ENCODE measurements at regions not wholly inside any gene's neighbourhood (a gene's known extent, or its start where the extent isn't known, plus 50 kb on each side); places are given as distances from the start of the nearest gene placed in this dataset.

GRCh38 chr4:27366104-27366823 is 505.6 kb downstream of the STIM2 start:
- no peak overlapping the region for H3K4me3 ChIP-seq (ENCODE audit: low read depth in 1 of 2, low read length in 2 of 2)
- H3K36me3 ChIP-seq (ENCODE audit: control insufficient read depth in 1 of 2, insufficient read depth in 2 of 2, low read length in 2 of 2) = no peaks in the 10 kb centered on the region
- H3K27me3 ChIP-seq (ENCODE audit: low read depth, low read length) = no peaks in the 10 kb centered on the region
- H3K4me1 ChIP-seq (ENCODE audit: control insufficient read depth in 1 of 2, insufficient read depth in 2 of 2, low read length in 2 of 2) = no peaks in the 10 kb centered on the region
- no peaks in the 10 kb centered on the region for H3K9me3 ChIP-seq (ENCODE audit: control insufficient read depth in 1 of 2, low read length in 2 of 2)
- no peak overlapping the region for H3K27ac ChIP-seq (ENCODE audit: low read length)

- Histone ChIP-seq H3K36me3 (ENCODE audit: control insufficient read depth in 1 of 2, insufficient read depth in 2 of 2, low read length in 2 of 2) (no peaks in the 10 kb centered on the region), H3K9me3 (ENCODE audit: control insufficient read depth in 1 of 2, low read length in 2 of 2) (no peaks in the 10 kb centered on the region), H3K27me3 (ENCODE audit: low read depth, low read length) (no peaks in the 10 kb centered on the region), H3K4me1 (ENCODE audit: control insufficient read depth in 1 of 2, insufficient read depth in 2 of 2, low read length in 2 of 2) (no peaks in the 10 kb centered on the region), H3K4me3 (ENCODE audit: low read depth in 1 of 2, low read length in 2 of 2) (no peak overlapping the region), H3K27ac (ENCODE audit: low read length) (no peak overlapping the region)
Measured at GRCh38 chr4:27368781-27369180, 508.1 kb downstream of the STIM2 start.

- no peaks in the 10 kb centered on the region for H3K9me3 ChIP-seq (ENCODE audit: control insufficient read depth in 1 of 2, low read length in 2 of 2)
- H3K4me3 ChIP-seq (ENCODE audit: low read depth in 1 of 2, low read length in 2 of 2) = no peak overlapping the region
- no peaks in the 10 kb centered on the region for H3K4me1 ChIP-seq (ENCODE audit: control insufficient read depth in 1 of 2, insufficient read depth in 2 of 2, low read length in 2 of 2)
- no peaks in the 10 kb centered on the region for H3K36me3 ChIP-seq (ENCODE audit: control insufficient read depth in 1 of 2, insufficient read depth in 2 of 2, low read length in 2 of 2)
- H3K27me3 ChIP-seq (ENCODE audit: low read depth, low read length) = no peaks in the 10 kb centered on the region
- H3K27ac ChIP-seq (ENCODE audit: low read length) = no peak overlapping the region
Measured at GRCh38 chr4:27381815-27382214, 521.2 kb downstream of the STIM2 start.

GRCh38 chr4:27387711-27388110 is 527.1 kb downstream of the STIM2 start:
- Histone ChIP-seq H3K27ac (ENCODE audit: low read length) (no peak overlapping the region), H3K36me3 (ENCODE audit: control insufficient read depth in 1 of 2, insufficient read depth in 2 of 2, low read length in 2 of 2) (no peaks in the 10 kb centered on the region), H3K9me3 (ENCODE audit: control insufficient read depth in 1 of 2, low read length in 2 of 2) (no peaks in the 10 kb centered on the region), H3K27me3 (ENCODE audit: low read depth, low read length) (no peaks in the 10 kb centered on the region), H3K4me1 (ENCODE audit: control insufficient read depth in 1 of 2, insufficient read depth in 2 of 2, low read length in 2 of 2) (no peaks in the 10 kb centered on the region), H3K4me3 (ENCODE audit: low read depth in 1 of 2, low read length in 2 of 2) (no peak overlapping the region)

GRCh38 chr4:27397886-27398285 is 537.2 kb downstream of the STIM2 start:
- Histone ChIP-seq H3K4me1 (ENCODE audit: control insufficient read depth in 1 of 2, insufficient read depth in 2 of 2, low read length in 2 of 2) (no peaks in the 10 kb centered on the region), H3K27ac (ENCODE audit: low read length) (no peak overlapping the region), H3K4me3 (ENCODE audit: low read depth in 1 of 2, low read length in 2 of 2) (no peak overlapping the region), H3K36me3 (ENCODE audit: control insufficient read depth in 1 of 2, insufficient read depth in 2 of 2, low read length in 2 of 2) (no peaks in the 10 kb centered on the region), H3K27me3 (ENCODE audit: low read depth, low read length) (no peaks in the 10 kb centered on the region), H3K9me3 (ENCODE audit: control insufficient read depth in 1 of 2, low read length in 2 of 2) (peaks cover 0 to 2% of the 10 kb centered on the region in 2 donors)

GRCh38 chr4:27398631-27399310 is 538.1 kb downstream of the STIM2 start:
- Histone ChIP-seq H3K9me3 (ENCODE audit: control insufficient read depth in 1 of 2, low read length in 2 of 2) (peaks cover 0 to 4% of the 10 kb centered on the region in 2 donors), H3K27ac (ENCODE audit: low read length) (no peak overlapping the region), H3K4me3 (ENCODE audit: low read depth in 1 of 2, low read length in 2 of 2) (no peak overlapping the region), H3K4me1 (ENCODE audit: control insufficient read depth in 1 of 2, insufficient read depth in 2 of 2, low read length in 2 of 2) (no peaks in the 10 kb centered on the region), H3K36me3 (ENCODE audit: control insufficient read depth in 1 of 2, insufficient read depth in 2 of 2, low read length in 2 of 2) (no peaks in the 10 kb centered on the region), H3K27me3 (ENCODE audit: low read depth, low read length) (no peaks in the 10 kb centered on the region)

GRCh38 chr4:27407616-27408015 is 547.0 kb downstream of the STIM2 start:
- no peaks in the 10 kb centered on the region for H3K4me1 ChIP-seq (ENCODE audit: control insufficient read depth in 1 of 2, insufficient read depth in 2 of 2, low read length in 2 of 2)
- no peaks in the 10 kb centered on the region for H3K36me3 ChIP-seq (ENCODE audit: control insufficient read depth in 1 of 2, insufficient read depth in 2 of 2, low read length in 2 of 2)
- H3K27me3 ChIP-seq (ENCODE audit: low read depth, low read length) = no peaks in the 10 kb centered on the region
- peaks cover 15 to 23% of the 10 kb centered on the region in 2 donors for H3K9me3 ChIP-seq (ENCODE audit: control insufficient read depth in 1 of 2, low read length in 2 of 2)
- H3K27ac ChIP-seq (ENCODE audit: low read length) = no peak overlapping the region
- H3K4me3 ChIP-seq (ENCODE audit: low read depth in 1 of 2, low read length in 2 of 2) = no peak overlapping the region

- no peaks in the 10 kb centered on the region for H3K27me3 ChIP-seq (ENCODE audit: low read depth, low read length)
- H3K4me3 ChIP-seq (ENCODE audit: low read depth in 1 of 2, low read length in 2 of 2) = no peak overlapping the region
- no peak overlapping the region for H3K27ac ChIP-seq (ENCODE audit: low read length)
- no peaks in the 10 kb centered on the region for H3K36me3 ChIP-seq (ENCODE audit: control insufficient read depth in 1 of 2, insufficient read depth in 2 of 2, low read length in 2 of 2)
- H3K4me1 ChIP-seq (ENCODE audit: control insufficient read depth in 1 of 2, insufficient read depth in 2 of 2, low read length in 2 of 2) = no peaks in the 10 kb centered on the region
- H3K9me3 ChIP-seq (ENCODE audit: control insufficient read depth in 1 of 2, low read length in 2 of 2) = peaks cover 0 to 5% of the 10 kb centered on the region in 2 donors
Measured at GRCh38 chr4:27412613-27413012, 552.0 kb downstream of the STIM2 start.

- H3K36me3 ChIP-seq (ENCODE audit: control insufficient read depth in 1 of 2, insufficient read depth in 2 of 2, low read length in 2 of 2) = no peaks in the 10 kb centered on the region
- peaks cover 0 to 7% of the 10 kb centered on the region in 2 donors for H3K9me3 ChIP-seq (ENCODE audit: control insufficient read depth in 1 of 2, low read length in 2 of 2)
- no peaks in the 10 kb centered on the region for H3K27me3 ChIP-seq (ENCODE audit: low read depth, low read length)
- no peak overlapping the region for H3K27ac ChIP-seq (ENCODE audit: low read length)
- no peaks in the 10 kb centered on the region for H3K4me1 ChIP-seq (ENCODE audit: control insufficient read depth in 1 of 2, insufficient read depth in 2 of 2, low read length in 2 of 2)
- no peak overlapping the region for H3K4me3 ChIP-seq (ENCODE audit: low read depth in 1 of 2, low read length in 2 of 2)
Measured at GRCh38 chr4:27414887-27415731, 554.5 kb downstream of the STIM2 start.

GRCh38 chr4:27428661-27429060 is 568.0 kb downstream of the STIM2 start:
- Histone ChIP-seq H3K9me3 (ENCODE audit: control insufficient read depth in 1 of 2, low read length in 2 of 2) (peaks cover 0 to 2% of the 10 kb centered on the region in 2 donors), H3K27ac (ENCODE audit: low read length) (no peak overlapping the region), H3K36me3 (ENCODE audit: control insufficient read depth in 1 of 2, insufficient read depth in 2 of 2, low read length in 2 of 2) (no peaks in the 10 kb centered on the region), H3K27me3 (ENCODE audit: low read depth, low read length) (no peaks in the 10 kb centered on the region), H3K4me3 (ENCODE audit: low read depth in 1 of 2, low read length in 2 of 2) (no peak overlapping the region), H3K4me1 (ENCODE audit: control insufficient read depth in 1 of 2, insufficient read depth in 2 of 2, low read length in 2 of 2) (no peaks in the 10 kb centered on the region)

- Histone ChIP-seq H3K4me1 (ENCODE audit: control insufficient read depth in 1 of 2, insufficient read depth in 2 of 2, low read length in 2 of 2) (no peaks in the 10 kb centered on the region), H3K27ac (ENCODE audit: low read length) (no peak overlapping the region), H3K36me3 (ENCODE audit: control insufficient read depth in 1 of 2, insufficient read depth in 2 of 2, low read length in 2 of 2) (no peaks in the 10 kb centered on the region), H3K4me3 (ENCODE audit: low read depth in 1 of 2, low read length in 2 of 2) (no peak overlapping the region), H3K27me3 (ENCODE audit: low read depth, low read length) (no peaks in the 10 kb centered on the region), H3K9me3 (ENCODE audit: control insufficient read depth in 1 of 2, low read length in 2 of 2) (peaks cover 0 to 2% of the 10 kb centered on the region in 2 donors)
Measured at GRCh38 chr4:27429364-27429871, 568.8 kb downstream of the STIM2 start.
